Naive thymus-derived CD8-positive, alpha-beta T cell (primary cell): ENCODE measurements at regions not wholly inside any gene's neighbourhood (a gene's known extent, or its start where the extent isn't known, plus 50 kb on each side); places are given as distances from the start of the nearest gene placed in this dataset.

Experiments used
- ATAC-seq, 2 donors: fragments of 150-1000 bp; cut with Tn5 transposase in 1 of 2; sonication (Bioruptor Pico), chemical (Tn5 transposase) in 1 of 2; 1 replicate in 1 of 2; 2 replicates in 1 of 2; pipeline ENCODE4 v1.10.0; 2021; ENCODE audit warnings: mild to moderate bottlenecking in 2 of 2, moderate library complexity in 2 of 2
- POLR2A ChIA-PET: fragments of 350-600 bp; sonication (Branson Sonifier 250); formaldehyde crosslinking; loops from one replicate; lab custom pipeline; 2021; ENCODE audit warnings: antibody characterized with exemption; lab: Charles Lee
- DNase-seq, 10 donors: peaks; one replicate each; pipeline versions ENCODE4 v3.0.0 to v3.0.0-alpha.2; 2020 to 2022
- H3K27ac Mint-ChIP-seq, 10 donors: one replicate each; pipeline ENCODE4 v1.8.0; 2020 to 2022; ENCODE audit warnings: mild to moderate bottlenecking in 10 of 10, mixed read lengths in 10 of 10, moderate library complexity in 4 of 10, inconsistent platforms in 1 of 10
- H3K27me3 Mint-ChIP-seq, 5 donors: one replicate each; pipeline ENCODE4 v1.8.0; 2021 to 2022; ENCODE audit warnings: mixed read lengths in 5 of 5
- H3K36me3 Mint-ChIP-seq, 3 donors: one replicate each; pipeline ENCODE4 v1.8.0; 2020 to 2022; ENCODE audit warnings: mixed read lengths in 3 of 3, mild to moderate bottlenecking in 2 of 3, inconsistent platforms in 1 of 3
- H3K4me1 Mint-ChIP-seq, 4 donors: one replicate each; pipeline ENCODE4 v1.8.0; 2021 to 2022; ENCODE audit warnings: mixed read lengths in 4 of 4
- H3K4me3 Mint-ChIP-seq, 10 donors: one replicate each; pipeline ENCODE4 v1.8.0; 2020 to 2022; ENCODE audit warnings: mild to moderate bottlenecking in 10 of 10, mixed read lengths in 10 of 10, moderate library complexity in 6 of 10, inconsistent platforms in 1 of 10
- H3K9me3 Mint-ChIP-seq, 9 donors: one replicate each; pipeline ENCODE4 v1.8.0; 2020 to 2022; ENCODE audit warnings: mixed read lengths in 9 of 9, mild to moderate bottlenecking in 3 of 9, inconsistent platforms in 1 of 9, moderate library complexity in 1 of 9

- no peak overlapping the region for H3K4me3 Mint-ChIP-seq
- H3K9me3 Mint-ChIP-seq = peaks cover 0 to 2% (median 0%) of the 10 kb centered on the region in 9 donors
- POLR2A ChIA-PET = no interaction called here
- DNase-seq (no peak), ATAC-seq (no peak)
- H3K27me3 Mint-ChIP-seq = peaks cover 0 to 9% (median 0%) of the 10 kb centered on the region in 5 donors
- no peaks in the 10 kb centered on the region for H3K36me3 Mint-ChIP-seq
- H3K27ac Mint-ChIP-seq = no peak overlapping the region
- H3K4me1 Mint-ChIP-seq = no peaks in the 10 kb centered on the region
Measured at GRCh38 chr6:47977314-47977713, 133.7 kb downstream of the PTCHD4 start.

GRCh38 chr6:47974106-47974505 lies 136.9 kb downstream of the PTCHD4 start:
- no peaks in the 10 kb centered on the region for H3K36me3 Mint-ChIP-seq
- no peak overlapping the region for H3K4me3 Mint-ChIP-seq
- no peak for DNase-seq
- POLR2A ChIA-PET = no interaction called here
- no peak for ATAC-seq
- H3K27ac Mint-ChIP-seq = no peak overlapping the region
- no peaks in the 10 kb centered on the region for H3K4me1 Mint-ChIP-seq
- peaks cover 0 to 2% (median 0%) of the 10 kb centered on the region in 5 donors for H3K27me3 Mint-ChIP-seq
- H3K9me3 Mint-ChIP-seq = peaks cover 0 to 4% (median 0%) of the 10 kb centered on the region in 9 donors

- POLR2A ChIA-PET = no interaction called here
- Mint-ChIP-seq H3K27ac (no peak overlapping the region), H3K9me3 (peaks cover 0 to 4% (median 0%) of the 10 kb centered on the region in 9 donors), H3K4me1 (no peaks in the 10 kb centered on the region), H3K4me3 (no peak overlapping the region), H3K27me3 (no peaks in the 10 kb centered on the region), H3K36me3 (no peaks in the 10 kb centered on the region)
- DNase-seq (no peak), ATAC-seq (no peak)
Measured at GRCh38 chr6:47970826-47971225, 140.2 kb downstream of the PTCHD4 start.

- no peaks in the 10 kb centered on the region for H3K27me3 Mint-ChIP-seq
- POLR2A ChIA-PET = no interaction called here
- ATAC-seq (no peak), DNase-seq (no peak)
- H3K36me3 Mint-ChIP-seq = no peaks in the 10 kb centered on the region
- no peaks in the 10 kb centered on the region for H3K4me1 Mint-ChIP-seq
- peaks cover 0 to 5% (median 0%) of the 10 kb centered on the region in 9 donors for H3K9me3 Mint-ChIP-seq
- H3K4me3 Mint-ChIP-seq = no peak overlapping the region
- no peak overlapping the region for H3K27ac Mint-ChIP-seq
Measured at GRCh38 chr6:47967843-47968242, 143.2 kb downstream of the PTCHD4 start.

GRCh38 chr6:47964969-47965368 lies 146.0 kb downstream of the PTCHD4 start:
- no peak for ATAC-seq

GRCh38 chr6:47952640-47953039 lies 158.4 kb downstream of the PTCHD4 start:
- H3K27me3 Mint-ChIP-seq = peaks cover 0 to 13% (median 3%) of the 10 kb centered on the region in 5 donors
- DNase-seq = no peak
- no peak for ATAC-seq
- POLR2A ChIA-PET = no interaction called here
- no peaks in the 10 kb centered on the region for H3K36me3 Mint-ChIP-seq
- no peaks in the 10 kb centered on the region for H3K4me1 Mint-ChIP-seq
- no peak overlapping the region for H3K27ac Mint-ChIP-seq
- H3K4me3 Mint-ChIP-seq = no peak overlapping the region
- H3K9me3 Mint-ChIP-seq = peaks cover 0 to 9% (median 0%) of the 10 kb centered on the region in 9 donors

More at GRCh38 chr6:47964969-47965368, 146.0 kb downstream of the PTCHD4 start:
- H3K36me3 Mint-ChIP-seq = no peaks in the 10 kb centered on the region
- H3K27me3 Mint-ChIP-seq = no peaks in the 10 kb centered on the region
- POLR2A ChIA-PET = no interaction called here
- DNase-seq = no peak
- H3K9me3 Mint-ChIP-seq = peaks cover 0 to 5% (median 0%) of the 10 kb centered on the region in 9 donors
- no peak overlapping the region for H3K27ac Mint-ChIP-seq
- H3K4me3 Mint-ChIP-seq = no peak overlapping the region
- H3K4me1 Mint-ChIP-seq = no peaks in the 10 kb centered on the region

- Mint-ChIP-seq H3K4me3 (no peak overlapping the region), H3K9me3 (peaks cover 0 to 15% (median 0%) of the 10 kb centered on the region in 9 donors), H3K27me3 (peaks cover 0 to 4% (median 0%) of the 10 kb centered on the region in 5 donors), H3K4me1 (no peaks in the 10 kb centered on the region), H3K27ac (no peak overlapping the region), H3K36me3 (no peaks in the 10 kb centered on the region)
- DNase-seq (no peak), ATAC-seq (no peak)
- POLR2A ChIA-PET = no interaction called here
Measured at GRCh38 chr6:47944846-47945245, 163.0 kb downstream of the OPN5 start.

GRCh38 chr6:47938405-47938804 lies 156.6 kb downstream of the OPN5 start:
- no peak for ATAC-seq
- Mint-ChIP-seq H3K9me3 (peaks cover 0 to 26% (median 0%) of the 10 kb centered on the region in 9 donors), H3K4me1 (no peaks in the 10 kb centered on the region), H3K4me3 (no peak overlapping the region), H3K36me3 (peaks cover 0 to 6% (median 0%) of the 10 kb centered on the region in 3 donors), H3K27ac (no peak overlapping the region), H3K27me3 (peaks cover 2 to 23% (median 3%) of the 10 kb centered on the region in 5 donors)
- POLR2A ChIA-PET = no interaction called here
- DNase-seq = no peak

GRCh38 chr6:47936820-47937219 lies 155.0 kb downstream of the OPN5 start:
- Mint-ChIP-seq H3K27ac (no peak overlapping the region), H3K36me3 (peaks cover 0 to 6% (median 0%) of the 10 kb centered on the region in 3 donors), H3K4me1 (no peaks in the 10 kb centered on the region), H3K4me3 (no peak overlapping the region), H3K9me3 (peaks cover 0 to 26% (median 0%) of the 10 kb centered on the region in 9 donors), H3K27me3 (peaks cover 2 to 23% (median 4%) of the 10 kb centered on the region in 5 donors)
- no peak for DNase-seq
- no peak for ATAC-seq
- POLR2A ChIA-PET = no interaction called here

GRCh38 chr6:47934023-47934422 lies 152.2 kb downstream of the OPN5 start:
- H3K36me3 Mint-ChIP-seq = peaks cover 0 to 6% (median 0%) of the 10 kb centered on the region in 3 donors
- ATAC-seq (no peak), DNase-seq (no peak)
- POLR2A ChIA-PET = no interaction called here
- peaks cover 0 to 26% (median 0%) of the 10 kb centered on the region in 9 donors for H3K9me3 Mint-ChIP-seq
- H3K4me1 Mint-ChIP-seq = no peaks in the 10 kb centered on the region
- H3K4me3 Mint-ChIP-seq = no peak overlapping the region
- peaks cover 2 to 23% (median 6%) of the 10 kb centered on the region in 5 donors for H3K27me3 Mint-ChIP-seq
- no peak overlapping the region for H3K27ac Mint-ChIP-seq

GRCh38 chr6:47932575-47932974 lies 150.7 kb downstream of the OPN5 start:
- H3K36me3 Mint-ChIP-seq = peaks cover 0 to 6% (median 0%) of the 10 kb centered on the region in 3 donors
- H3K27me3 Mint-ChIP-seq = peaks cover 0 to 15% (median 6%) of the 10 kb centered on the region in 5 donors
- H3K4me3 Mint-ChIP-seq = no peak overlapping the region
- ATAC-seq = no peak
- peaks cover 0 to 22% (median 0%) of the 10 kb centered on the region in 9 donors for H3K9me3 Mint-ChIP-seq
- no peaks in the 10 kb centered on the region for H3K4me1 Mint-ChIP-seq
- DNase-seq = no peak
- POLR2A ChIA-PET = no interaction called here
- H3K27ac Mint-ChIP-seq = no peak overlapping the region

GRCh38 chr6:47924001-47924400 lies 142.2 kb downstream of the OPN5 start:
- ATAC-seq = no peak
- Mint-ChIP-seq H3K4me1 (no peaks in the 10 kb centered on the region), H3K9me3 (peaks cover 0 to 10% (median 0%) of the 10 kb centered on the region in 9 donors), H3K4me3 (no peak overlapping the region), H3K36me3 (no peaks in the 10 kb centered on the region), H3K27me3 (peaks cover 0 to 8% (median 0%) of the 10 kb centered on the region in 5 donors), H3K27ac (no peak overlapping the region)
- DNase-seq = no peak
- POLR2A ChIA-PET = no interaction called here

GRCh38 chr6:47922391-47922790 lies 140.6 kb downstream of the OPN5 start:
- ATAC-seq (no peak), DNase-seq (no peak)
- POLR2A ChIA-PET = no interaction called here
- Mint-ChIP-seq H3K4me3 (no peak overlapping the region), H3K27me3 (peaks cover 0 to 8% (median 0%) of the 10 kb centered on the region in 5 donors), H3K27ac (no peak overlapping the region), H3K9me3 (peaks cover 0 to 12% (median 0%) of the 10 kb centered on the region in 9 donors), H3K4me1 (no peaks in the 10 kb centered on the region), H3K36me3 (no peaks in the 10 kb centered on the region)

GRCh38 chr6:47919875-47920274 lies 138.0 kb downstream of the OPN5 start:
- POLR2A ChIA-PET = no interaction called here
- Mint-ChIP-seq H3K27me3 (peaks cover 0 to 5% (median 0%) of the 10 kb centered on the region in 5 donors), H3K4me1 (no peaks in the 10 kb centered on the region), H3K4me3 (no peak overlapping the region), H3K9me3 (peaks cover 0 to 12% (median 0%) of the 10 kb centered on the region in 9 donors), H3K36me3 (no peaks in the 10 kb centered on the region), H3K27ac (no peak overlapping the region)
- ATAC-seq = no peak
- DNase-seq = no peak
